NCI-H748 (cell line): ENCODE measurements at regions not wholly inside any gene's neighbourhood (a gene's known extent, or its start where the extent isn't known, plus 50 kb on each side); places are given as distances from the start of the nearest gene placed in this dataset.

Source experiments
- DNase-seq: peaks from one replicate; lab custom pipeline; 2025; ENCODE audit not compliant: unreplicated experiment; lab: John Stamatoyannopoulos, UW

DNA sequence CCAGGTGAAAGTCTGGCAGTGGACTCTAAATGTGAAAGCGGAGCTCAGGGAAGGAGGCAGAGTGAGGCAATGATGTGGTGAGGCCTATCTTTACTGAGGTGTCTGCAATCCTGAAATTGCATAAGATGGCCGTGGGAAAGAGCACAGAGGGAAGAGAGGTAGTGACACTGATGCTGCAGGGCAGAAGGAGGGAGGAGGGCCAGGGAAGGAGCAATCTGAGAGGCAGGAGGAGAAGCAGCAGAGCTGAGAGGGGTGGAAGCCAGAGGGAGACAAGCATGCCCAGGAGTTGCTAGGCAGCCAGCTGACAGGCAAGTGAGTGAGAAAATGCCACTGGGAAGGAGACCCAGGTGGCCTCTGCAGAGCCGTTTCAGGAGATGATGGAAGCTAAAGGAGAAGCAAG is 97.4 kb upstream of the CNR1 start:
- no peak for DNase-seq

DNA sequence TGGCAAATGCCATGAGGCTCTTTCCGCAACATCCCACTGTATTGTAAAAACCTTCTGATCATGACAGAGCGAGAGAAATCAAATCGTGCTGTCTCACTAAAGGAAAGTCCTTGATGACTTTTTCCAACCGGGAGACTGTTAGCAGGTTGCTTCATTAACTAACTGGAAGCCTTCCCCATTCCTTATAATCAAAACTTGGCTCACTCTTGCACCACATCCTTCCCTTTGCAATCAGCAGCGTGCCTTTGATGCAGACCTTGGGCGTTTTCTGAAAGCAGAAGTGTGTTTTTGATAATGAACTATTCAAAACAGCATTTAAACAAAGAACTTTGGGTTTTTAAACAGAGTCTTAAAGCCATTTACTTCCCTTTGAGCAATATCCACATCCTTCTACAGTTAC is 96.2 kb upstream of the CNR1 start:
- no peak for DNase-seq

DNA sequence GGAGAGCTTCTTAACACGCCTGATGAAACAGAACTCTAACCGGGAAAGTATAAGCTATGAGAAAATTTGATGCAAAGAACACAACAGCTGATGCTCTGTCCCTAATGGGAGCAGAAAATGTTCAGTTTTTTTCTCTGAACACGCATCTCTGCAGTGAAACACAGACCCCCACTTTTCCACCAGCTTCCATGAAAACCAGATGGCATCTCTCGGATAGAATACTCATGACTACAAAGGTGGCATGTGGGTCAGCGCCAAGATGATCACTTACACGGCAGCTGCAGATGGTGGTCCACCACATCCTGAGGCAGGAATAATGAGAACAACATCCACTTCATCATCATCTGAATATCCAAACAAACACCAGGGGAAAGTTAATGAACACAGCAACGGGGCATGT is 85.2 kb upstream of the CNR1 start:
- DNase-seq: no peak

- DNase-seq: no peak
Measured at GRCh38 chr6:88248709-88249321, 82.7 kb upstream of the CNR1 start.

DNA sequence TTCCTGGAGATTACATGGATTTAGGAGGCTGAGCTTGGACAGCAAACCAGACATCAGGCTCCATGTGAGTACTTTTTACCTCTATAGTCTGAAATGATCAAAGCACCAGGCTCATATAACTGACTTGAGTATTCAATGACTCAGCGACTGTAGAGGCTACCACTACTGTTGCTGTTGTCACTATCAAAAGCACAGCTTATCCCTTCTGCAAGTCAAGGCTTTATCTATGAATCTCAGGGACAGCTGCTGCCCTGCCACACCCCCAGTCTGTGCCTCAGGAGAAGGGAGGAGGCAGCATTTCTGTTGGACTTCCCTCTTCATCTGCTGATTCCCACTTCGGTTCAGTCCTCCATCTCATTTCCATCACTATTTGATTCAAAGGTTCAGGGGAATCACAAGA is 80.5 kb upstream of the CNR1 start:
- no peak for DNase-seq

GRCh38 chr6:88244721-88245120 is 78.6 kb upstream of the CNR1 start:
- no peak for DNase-seq

DNA sequence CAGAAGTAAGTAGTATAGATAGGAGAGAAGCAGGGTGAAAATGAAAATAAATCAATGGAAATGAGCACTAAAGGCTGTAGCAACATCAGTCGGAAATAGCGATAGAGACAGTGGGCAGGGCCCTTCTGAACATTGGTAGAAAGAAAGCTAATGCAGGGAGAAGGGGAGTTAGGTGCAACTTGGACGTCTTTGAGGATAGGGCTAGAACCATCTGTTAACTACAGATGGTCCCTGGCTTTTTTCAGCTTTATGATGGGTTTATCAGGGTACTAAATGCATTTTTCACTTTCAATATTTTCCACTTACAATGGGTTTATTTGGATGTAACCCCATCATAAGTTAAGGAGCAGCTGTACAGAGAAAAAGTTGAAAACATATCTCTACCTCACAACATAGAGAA is 72.8 kb upstream of the CNR1 start:
- DNase-seq: no peak

- DNase-seq: peak; percentile 42
Measured at GRCh38 chr6:88238065-88238464, 71.9 kb upstream of the CNR1 start.

- DNase-seq: no peak
Measured at GRCh38 chr6:88236612-88237360, 70.6 kb upstream of the CNR1 start.

DNA sequence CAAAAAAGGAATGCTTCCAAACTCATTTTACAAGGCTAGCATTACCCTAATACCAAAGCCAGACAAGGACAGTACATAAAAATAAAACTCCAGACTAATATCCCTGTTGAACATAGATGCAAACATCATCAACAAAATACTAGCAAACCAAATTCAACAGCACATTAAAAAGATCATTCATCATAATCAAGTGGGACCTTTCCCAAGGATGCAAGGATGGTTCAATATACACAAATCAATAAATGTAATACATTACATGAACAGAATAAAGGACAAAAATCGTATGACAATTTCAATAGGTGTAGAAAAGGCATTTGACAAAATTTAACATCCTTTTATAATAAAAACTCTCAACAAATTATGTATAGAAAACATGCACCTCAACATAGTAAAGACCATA is 66.6 kb upstream of the CNR1 start:
- DNase-seq: no peak

DNA sequence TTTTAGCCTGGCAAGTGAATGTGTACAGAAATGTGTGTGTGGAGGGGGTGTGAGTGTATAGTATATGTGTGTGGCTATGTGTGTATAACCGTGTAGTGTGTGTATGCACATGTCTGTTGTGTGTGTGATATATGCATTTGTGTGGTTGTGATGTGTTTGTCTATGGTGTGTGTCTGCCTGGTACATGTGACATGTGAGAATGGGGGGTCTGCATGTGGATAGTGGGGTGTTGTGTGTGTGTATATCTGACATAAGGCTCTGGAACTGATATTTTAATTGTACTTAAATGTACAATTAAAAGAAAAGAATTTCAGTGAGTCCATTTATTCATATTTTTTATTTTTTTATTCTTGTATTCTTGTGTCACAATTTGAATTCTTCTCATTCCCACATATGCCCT is 57.2 kb upstream of the CNR1 start:
- no peak for DNase-seq

- peak; percentile 75 for DNase-seq
Measured at GRCh38 chr6:88220493-88220892, 54.3 kb upstream of the CNR1 start.

DNA sequence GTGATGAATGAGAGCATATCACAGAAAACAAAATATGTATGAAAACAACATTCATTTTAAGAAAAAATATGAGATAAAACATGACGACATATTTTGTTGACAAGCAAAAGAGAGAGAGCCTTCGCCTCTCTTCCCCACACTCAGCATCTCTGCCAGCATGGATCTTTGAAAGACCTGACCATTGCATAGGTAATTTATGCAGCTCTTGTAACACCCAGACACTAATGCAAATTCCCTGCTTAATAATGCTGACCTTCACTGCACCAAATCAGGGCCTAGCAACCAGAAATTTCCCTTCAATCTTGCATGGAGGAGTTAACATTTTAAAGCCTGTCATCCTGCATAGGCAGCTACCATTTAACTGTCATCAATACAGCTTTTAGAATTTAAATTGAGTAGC is 50.0 kb upstream of the CNR1 start:
- DNase-seq: no peak
